ENCODE measurements at regions not wholly inside any gene's neighbourhood (a gene's known extent, or its start where the extent isn't known, plus 50 kb on each side); places are given as distances from the start of the nearest gene placed in this dataset.

DNA sequence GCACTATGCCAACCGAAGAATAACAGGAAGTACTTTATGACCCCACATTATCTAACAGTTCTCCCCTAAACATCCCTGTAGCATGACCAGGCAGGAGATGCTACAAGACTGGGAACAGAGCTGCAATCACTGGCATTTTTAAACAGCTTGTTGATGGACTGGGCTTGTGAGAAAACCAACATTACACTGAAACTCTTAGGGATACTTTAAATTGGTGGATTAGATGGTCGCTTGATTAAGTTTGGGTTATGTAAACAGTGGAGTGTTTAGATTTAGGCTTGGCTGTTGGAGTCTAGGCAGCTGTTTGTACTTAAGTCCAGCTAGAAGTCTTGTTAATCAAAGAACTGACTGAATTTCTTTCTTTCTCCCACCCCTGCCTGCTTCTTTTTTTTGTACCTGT lies 234.1 kb upstream of the BMP2 start:
- DNase-seq: no peak

DNA sequence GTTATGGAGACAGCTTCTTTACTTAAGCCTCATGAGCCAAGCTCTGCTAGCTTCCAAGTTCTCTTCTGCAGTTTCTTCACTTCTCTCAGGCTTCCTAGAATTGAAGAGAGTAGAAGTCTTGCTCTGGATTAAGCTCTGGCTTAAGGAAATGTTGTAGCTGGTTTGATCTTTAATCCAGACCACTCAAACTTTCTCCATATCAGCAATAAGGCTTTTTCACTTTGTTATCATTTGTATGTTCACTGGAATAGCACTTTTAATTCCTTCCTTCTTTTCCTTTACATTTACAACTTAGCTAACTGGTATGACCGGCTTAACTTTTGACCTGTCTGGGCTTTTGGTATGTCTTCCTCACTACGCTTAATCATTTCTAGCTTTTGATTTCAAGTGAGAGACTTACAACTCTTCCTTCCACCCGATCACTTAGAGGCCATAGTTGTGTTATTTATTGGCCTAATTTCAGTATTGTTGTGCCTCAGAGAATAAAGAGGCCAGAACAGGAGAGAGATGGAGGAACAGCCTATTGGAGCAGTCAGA lies 236.6 kb upstream of the BMP2 start:
- no peak for DNase-seq

DNA sequence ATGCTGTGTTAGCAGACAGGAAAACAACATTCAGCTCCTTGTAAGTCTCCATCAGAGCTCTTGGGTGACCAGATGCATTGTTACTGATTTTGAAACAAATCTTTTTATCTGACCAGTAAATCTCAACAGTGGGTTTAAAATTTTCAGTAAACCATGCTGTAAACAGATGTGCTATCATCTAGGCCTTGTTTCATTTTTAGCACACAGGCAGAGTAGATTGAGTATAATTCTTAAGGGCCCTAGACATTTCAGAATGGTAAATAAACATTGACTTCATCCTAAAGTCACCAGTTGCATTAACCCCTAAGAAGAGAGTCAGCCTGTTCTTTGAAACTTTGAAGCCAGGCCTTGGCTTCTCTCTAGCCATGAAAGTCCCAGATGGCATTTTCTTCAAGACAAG lies 237.2 kb upstream of the BMP2 start:
- no peak for DNase-seq

DNA sequence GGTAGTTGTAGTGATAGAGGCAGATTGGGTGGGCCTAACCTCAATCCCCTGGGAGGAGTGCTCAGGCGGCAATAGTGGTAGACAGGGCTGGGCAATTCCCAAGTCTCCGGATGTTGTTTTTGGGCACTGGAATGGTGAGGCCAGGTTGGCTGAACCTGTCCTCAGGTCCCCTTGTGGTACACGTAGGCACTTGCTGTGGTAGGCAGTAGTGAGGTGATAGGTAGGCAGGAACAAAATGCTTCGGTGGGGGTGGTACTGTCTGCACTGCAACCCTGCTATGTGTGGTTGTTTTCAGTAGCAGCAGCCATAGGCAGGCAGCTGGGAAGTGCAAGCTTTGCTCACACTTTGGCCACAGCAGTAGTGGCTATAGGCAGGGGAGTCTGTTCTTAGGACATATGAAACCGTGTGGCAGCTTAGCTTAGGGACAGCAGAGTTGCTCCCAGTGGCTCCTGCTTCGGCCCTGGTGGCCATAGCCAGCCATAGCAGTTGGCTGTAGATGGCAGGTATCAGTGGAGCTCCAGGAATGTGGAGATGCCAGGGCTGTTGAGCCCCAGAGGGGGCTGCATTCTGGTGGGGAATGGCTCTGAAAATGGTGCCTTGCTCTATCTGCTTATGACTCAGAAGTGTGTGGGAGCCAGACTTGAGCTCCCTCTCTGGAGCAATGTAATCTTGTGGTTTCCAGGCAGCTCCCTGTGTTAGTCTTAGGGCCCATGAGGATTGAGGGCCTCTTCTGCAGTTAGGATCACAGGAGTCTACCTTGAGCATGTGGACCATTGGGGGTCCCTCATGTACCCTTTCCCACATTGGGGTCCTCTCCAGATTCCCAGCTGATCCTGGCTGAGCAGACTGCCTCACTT lies 241.8 kb upstream of the BMP2 start:
- no peak for DNase-seq

DNA sequence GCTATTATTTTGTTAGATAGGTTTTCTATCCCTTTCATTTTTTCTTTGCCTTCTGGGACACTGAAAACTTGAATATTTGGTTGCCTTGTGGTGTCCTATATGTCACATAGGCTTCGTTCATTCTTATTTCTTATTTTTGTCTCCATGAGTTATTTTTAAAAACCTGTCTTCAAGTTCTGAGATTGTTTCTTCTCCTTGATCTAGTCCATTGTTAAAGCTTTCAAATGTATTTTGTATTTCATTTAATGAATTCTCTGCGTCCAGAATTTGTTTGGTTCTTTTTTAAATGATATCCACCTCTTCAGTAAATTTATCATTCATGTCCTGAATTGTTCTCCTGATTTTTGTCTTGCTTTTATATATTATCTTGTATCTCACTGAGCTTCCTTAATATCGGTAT lies 243.2 kb upstream of the BMP2 start:
- DNase-seq: no peak

DNA sequence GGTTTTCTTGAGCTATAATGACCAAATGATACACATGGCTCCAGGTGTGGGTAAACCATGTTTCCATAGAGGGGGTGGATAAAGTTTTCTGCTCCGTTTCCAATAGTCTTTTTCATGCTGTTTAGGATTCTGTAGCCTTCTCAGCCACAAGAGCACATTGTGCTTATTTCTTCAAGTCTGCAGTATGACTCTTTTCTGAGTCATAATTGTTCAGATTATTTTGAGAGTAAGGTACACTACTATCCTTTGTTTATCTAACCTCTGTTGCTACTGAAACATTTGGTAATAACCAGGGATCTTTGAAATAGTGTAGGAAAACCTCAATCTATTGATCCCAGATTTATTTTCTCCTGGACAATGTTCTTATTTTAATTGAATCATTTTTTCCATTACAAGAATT lies 247.9 kb upstream of the BMP2 start:
- no peak for DNase-seq

DNA sequence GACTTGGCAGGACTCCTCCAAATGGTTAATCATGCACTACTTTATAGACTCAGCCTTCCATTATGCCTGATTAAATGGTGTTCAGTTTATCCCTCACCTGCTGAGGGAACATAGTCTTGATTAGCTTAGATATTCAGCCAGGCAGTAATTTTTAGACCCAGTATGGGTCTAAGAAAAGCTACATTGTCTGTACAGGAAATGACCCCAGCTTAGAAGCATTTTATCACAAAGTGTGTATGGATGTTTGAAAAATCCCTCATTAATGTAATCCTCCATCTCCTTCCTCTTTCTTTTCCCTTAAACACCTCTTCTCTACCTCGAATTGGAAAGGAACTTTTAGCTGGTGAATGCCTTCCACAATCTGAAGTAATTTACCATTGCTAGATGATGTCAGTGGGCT lies 252.2 kb upstream of the BMP2 start:
- no peak for DNase-seq

DNA sequence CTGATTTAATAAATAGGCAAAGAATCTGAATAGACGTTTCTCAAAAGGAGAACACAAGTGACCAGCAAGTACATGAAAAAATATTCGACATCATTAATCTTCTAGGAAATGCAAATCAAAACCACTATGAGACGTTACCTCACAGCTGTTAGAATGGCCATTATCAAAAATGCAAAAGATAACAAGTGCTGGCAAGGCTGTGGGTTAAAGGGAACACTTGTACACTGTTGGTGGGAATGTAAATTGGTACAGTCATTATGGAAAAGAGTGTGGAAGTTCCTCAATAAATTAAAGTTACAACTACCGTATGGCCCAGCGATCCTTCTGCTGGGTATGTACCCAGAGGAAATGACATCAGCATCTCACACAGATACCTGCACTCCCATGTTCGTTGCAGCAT lies 253.9 kb upstream of the BMP2 start:
- DNase-seq: no peak

DNA sequence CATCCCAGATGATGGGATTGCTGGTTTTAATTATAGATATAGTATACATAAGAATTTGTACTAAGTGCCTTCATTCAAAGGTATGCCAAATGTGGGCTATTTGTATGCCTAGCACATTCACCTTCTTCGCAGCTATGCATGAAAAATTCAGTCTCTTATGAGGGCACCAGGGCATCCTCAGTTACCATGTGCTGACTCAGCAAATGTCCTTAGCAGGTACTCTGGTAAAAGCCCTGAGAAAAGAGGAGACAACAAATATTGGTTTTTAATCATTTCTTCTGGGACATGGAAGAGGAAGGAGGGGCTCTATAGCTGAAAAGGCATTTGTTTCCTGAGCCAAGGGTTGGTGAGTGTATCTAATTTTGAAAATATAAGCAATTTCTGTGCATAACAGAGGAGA lies 258.1 kb upstream of the BMP2 start:
- DNase-seq: no peak

DNA sequence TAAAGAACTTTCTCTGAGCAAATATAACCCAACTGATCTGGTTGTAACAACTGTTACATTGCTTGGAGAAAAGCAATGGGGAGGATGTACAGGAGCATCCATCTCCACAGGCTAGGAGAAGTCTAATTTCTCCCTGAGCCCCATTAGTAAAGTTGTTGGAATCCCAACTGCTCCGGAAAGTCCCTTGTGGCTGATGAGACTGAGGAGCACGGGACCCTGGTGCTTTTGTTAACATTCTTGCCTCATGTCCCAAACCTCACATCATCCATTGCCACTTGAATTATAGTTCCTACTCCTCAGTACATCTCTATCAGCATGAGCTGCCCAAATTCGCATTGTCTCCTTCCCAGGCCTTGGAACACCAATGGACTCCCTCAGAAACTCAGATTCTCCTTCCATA lies 260.6 kb upstream of the BMP2 start:
- no peak for DNase-seq

DNA sequence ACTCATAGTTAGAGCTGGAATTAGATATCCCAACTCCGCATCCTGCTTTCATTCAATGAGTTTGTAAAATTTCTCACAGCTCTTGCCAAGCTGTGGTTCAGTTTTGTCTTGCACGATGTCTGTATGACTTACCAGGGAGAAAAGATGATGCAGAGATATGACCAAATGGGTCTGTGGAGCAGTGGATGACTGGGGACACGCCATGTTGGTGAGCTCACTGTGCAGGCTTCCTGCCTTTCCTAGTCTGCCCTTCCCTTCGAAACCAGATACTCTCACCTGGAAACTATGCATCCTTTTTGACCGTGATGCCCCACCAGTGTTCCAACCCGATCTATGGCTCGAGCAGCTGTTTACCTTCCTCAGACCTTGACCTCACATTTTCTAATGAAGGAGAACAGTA lies 262.7 kb upstream of the BMP2 start:
- DNase-seq: no peak

DNA sequence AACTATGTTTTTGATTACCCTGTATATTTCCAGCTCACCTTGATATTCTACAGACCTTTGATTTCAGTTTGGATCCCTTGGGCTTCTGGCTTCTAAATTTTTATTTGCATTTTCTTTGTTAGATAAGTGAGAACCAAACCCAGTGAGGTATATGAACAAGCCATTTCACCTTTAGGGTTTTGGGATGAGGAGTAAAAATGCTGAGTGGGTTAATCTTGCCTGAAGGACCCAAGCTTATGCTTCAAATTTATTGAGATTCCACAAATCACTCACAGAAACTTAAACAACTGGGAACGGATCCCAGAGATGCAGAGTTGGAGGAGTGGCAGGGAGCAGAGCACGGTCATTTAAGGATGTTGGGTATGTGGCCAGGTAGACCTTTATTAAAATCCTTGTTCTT lies 263.3 kb upstream of the BMP2 start:
- no peak for DNase-seq

DNA sequence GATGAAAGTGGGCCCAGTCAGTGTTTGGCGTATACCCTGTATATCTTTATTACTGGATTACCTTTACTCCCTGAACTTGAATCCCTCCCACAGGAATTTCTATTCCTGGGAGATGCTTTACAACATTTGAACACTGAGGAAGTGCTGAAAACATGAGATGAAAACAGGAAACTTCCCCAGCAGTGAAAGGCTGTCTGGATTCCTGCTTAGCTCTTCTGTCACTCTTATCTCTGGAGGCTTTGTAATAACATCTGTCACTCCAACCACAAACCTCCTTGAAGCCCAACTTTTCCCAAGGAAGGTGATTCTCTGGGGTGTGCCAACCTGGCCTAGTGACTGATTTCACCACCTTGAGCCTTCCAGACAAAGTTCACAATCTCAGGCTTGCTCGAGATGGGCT lies 264.5 kb upstream of the BMP2 start:
- DNase-seq: no peak

DNA sequence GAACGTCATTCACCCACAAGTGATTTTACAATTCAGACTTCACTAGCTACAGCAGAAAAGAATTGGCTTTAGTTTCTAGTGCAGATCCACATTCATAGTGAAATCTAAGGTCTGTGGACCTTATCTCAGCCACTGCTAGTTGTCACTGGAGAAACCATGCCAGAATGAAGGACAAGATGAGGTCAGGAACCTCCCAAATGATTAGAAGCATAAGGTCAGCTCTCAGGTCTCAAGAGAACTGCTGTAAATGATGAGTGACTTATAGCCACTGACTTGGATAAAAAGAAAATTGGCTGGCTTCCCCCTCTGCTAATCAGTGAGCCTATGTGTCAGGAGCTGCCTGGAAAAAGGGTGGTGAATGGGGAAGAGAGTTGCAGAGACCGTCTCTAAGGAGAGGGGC lies 265.3 kb upstream of the BMP2 start:
- no peak for DNase-seq

DNA sequence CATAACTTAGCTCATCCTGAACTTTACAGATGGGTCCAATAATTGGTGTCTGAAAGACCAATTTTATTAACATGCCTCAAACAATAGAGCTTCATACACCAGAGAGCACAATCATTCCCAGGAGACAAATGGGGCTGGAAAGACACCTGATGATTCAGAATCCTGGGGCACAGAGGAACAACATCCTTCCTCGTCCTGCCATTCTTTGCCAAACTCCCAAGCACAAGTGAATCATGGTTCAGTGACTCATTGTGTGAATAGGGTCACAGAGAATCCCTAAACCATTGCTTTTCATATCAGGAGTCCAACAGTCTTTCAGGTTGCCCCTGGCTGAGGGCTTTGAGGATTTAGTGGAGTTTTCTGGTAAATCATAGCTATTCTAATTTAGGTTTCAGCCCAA lies 266.4 kb upstream of the BMP2 start:
- no peak for DNase-seq

DNA sequence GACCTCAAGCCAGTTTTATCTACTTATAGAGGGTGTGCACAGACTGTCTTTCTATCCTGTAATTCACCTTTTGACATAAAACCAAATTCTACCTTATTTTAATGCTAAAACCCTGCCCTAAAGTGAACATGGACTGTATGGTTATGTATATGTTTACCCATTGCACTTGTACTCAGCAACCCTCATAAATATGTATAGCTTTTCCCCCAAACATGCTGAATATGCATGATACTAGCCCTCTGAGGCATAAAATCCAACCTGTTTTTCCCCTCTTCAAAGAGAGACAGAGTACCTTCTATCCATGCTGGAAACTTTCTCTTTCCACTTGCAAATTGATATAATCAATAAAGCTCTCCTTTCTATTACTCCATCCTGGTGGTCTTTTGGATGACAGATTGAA lies 267.9 kb upstream of the BMP2 start:
- DNase-seq: no peak

DNA sequence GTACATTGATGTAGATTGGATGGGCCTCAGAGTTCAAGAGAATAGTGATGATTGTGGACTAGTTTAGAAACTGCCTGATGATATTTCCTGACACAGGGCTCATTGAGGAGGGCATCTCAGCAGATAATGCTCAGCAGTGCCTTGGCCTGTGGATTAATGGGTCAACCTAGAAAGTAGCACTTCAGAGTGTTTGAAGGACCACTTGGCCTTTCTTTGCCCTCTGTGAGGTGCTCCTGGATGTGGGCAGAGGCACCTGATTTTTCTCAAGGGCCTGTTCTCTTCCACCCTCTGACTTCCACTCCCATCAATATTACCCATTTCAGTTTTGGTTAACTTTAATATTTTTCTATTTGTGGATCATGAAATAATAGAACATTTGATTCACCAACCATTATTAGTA lies 270.6 kb upstream of the BMP2 start:
- DNase-seq: no peak

DNA sequence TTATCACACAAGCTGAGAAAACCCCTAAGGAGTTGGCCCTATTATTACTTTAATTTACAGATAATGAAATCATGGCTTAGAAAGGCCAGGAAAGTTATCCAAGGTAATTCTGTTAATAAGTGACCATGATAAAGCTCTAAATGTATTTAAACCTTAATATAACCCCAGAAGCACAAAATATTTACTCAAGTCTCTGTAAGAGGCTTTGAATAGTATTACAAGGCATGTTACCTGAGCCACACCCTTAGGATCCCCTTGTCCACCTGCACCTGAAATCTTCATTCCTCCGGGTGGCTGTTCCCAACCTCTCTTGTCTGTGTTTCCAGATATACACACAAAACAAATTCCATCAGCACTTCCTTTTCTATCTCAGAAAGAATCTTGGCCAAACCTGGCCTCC lies 271.6 kb upstream of the BMP2 start:
- no peak for DNase-seq

DNA sequence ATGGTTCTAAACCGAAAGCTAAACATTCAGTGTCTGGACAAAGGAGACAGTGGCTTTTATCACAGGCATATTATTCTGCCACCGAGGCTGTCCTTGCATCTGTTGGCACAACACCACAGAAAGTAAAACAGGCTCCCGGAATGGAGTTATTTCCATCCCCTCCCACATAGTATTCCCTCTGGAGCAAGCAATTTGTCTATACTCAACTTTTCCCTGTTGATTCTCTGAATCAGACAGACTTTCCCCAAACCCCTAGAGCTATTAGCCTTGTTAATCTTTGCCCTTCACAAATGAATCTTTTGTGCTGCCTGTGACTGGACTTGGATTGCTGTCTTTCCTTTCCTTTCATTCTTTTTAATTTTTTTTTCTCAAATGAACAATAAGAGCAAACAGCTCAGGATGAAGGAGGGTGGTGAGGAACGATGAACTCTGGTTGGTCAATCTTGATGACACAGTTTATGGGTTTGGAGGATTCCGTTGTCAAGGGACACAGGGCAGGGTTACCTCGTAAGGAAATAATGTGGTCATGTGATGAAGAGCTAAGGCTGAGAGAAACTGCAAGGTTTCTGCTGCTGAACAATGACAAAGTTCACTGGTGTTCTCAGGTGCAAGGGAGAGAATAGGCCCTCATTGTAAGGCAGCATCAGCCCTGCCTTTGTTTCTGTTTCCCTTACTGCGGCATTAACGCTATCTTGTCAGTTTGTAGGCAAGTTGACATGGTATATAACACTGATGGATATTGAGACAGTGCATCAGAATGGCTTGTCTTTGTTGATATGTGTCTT lies 275.0 kb upstream of the BMP2 start:
- DNase-seq: no peak

DNA sequence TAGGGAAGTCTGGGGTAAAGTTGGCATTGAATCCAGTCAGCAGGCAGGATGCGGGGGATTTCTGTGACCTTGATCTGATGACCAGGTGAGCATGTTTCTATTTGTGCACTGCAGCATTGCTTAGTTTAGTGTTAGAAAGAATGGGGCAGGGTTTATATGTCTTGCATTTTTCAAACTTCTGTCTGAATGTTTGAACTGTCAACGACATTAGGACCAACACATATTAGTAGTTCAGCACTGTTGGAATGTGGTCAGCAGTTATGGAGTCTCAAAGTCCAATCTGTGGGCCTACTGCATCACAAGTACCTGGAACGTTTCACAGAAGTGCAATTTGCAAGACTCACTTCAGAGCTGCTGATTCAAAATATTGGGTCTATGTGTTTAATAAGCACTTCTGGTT lies 276.6 kb upstream of the BMP2 start:
- no peak for DNase-seq

DNA sequence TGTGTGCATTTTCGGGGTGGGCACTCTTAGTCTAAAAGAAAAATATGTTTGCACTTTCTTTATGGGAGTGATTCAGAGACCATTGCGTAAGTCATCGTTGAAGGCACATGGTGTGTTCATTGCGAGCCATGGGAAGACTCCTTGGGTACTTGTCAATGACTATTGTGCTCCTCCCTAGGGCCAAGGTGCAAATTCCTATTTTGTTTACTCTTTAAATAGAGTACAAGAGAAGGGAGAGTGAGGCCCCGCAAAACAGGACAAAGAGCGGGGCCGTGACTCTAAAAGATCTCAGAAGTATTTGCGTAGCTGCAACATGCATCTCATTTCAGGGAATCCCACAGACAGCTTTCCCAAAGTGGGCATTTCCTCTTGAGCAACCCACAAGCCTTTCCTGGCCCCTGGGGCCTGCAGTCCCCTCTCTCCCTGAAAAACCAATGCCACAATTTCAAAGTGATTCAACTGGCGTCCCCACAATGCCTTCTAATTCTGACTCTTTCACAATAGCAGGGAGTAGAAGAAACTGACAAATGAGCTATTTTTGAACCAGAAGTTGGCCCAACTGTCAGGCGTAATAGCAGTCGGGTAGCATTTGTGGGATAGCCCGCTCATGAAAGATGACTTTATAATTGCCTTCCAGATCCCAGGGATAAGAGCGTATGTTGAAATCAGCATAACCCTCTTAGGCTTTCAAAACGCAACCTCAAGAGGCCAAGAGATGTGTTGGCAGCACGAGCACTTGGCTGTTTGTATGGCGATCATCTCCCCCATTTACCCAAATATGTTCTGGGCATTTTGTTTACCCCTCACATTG lies 277.9 kb upstream of the BMP2 start:
- no peak for DNase-seq

DNA sequence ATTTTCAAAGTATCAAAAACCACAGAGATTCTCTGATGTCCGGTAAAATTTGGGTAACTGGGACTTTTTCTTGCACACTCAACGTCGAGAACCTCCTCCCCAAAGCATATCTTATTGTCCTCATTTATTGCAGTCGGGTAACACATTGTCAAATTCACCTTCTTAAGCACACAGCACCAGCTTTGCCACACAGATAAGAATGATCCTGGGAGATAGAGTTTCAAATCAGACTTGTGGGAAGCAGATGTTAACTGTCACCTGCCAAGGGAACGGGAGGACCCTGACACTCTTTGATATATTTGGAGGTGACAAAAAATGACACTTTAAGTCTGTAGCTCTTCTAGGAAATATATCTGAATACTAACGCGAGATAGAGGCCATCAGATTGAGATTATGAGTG lies 282.1 kb upstream of the BMP2 start:
- no peak for DNase-seq

DNA sequence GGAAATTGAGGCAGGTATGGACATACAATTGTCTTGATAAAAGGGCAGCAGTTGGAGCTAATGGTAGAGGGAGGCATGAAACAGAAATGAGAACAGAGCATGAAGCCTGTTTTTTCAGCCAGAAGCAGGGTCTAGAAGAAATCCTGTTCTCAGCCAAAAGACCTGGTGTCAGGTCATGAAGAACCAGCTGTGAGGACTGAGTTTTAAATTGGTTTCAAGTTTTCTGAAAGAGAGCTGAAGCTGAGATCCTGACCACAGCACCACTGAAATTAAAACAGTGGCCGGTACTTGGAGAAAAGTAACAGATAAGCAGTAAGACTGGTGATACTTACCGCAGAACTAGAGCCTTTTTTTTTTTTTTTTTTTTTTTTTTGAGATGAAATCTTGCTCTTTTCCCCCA lies 283.8 kb upstream of the BMP2 start:
- DNase-seq: no peak

DNA sequence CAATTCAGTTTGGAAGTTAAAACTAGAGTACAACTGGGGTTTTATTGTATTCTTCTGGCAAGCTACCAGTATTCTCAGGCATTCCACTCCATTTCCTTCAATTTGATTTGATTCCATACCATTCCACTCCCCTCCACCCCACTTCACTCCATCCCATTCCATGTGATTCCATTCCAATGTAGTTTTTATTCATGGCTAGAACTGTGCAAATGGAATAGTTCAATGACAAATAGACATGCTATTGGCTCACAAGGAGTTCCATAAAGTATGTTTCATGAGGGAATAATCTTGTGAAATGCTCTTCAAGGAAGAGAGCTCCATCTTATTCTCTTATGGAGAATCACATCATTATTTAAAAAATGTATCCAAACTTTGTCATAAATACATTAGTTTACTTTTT lies 285.0 kb upstream of the BMP2 start:
- no peak for DNase-seq

Data from activated CD4-positive, alpha-beta T cell treated with anti-CD3 and anti-CD28 coated beads, Interleukin-2, Interleukin-6, amounts not matched to agents 100 ng/mL and 50 ng/mL, durations not matched to agents 16 hours and 8 hours (primary cell).